Thyroid gland (tissue), 4 donors: ENCODE measurements at regions not wholly inside any gene's neighbourhood (a gene's known extent, or its start where the extent isn't known, plus 50 kb on each side); places are given as distances from the start of the nearest gene placed in this dataset.

Experiments used
- CTCF ChIP-seq, 6 experiments: fragments of 200-600 bp in 3 of 6; fragments of 450-650 bp in 3 of 6; sonication (generic) in 3 of 6; IDR thresholded peaks; one replicate each; pipeline ENCODE4 v1.5.1; 2016 to 2019; ENCODE audit warnings: antibody characterized with exemption in 6 of 6, mild to moderate bottlenecking in 2 of 6, inconsistent platforms in 1 of 6, moderate library complexity in 1 of 6
- POLR2A ChIP-seq, 2 donors: fragments of 450-650 bp; IDR thresholded peaks; one replicate each; pipeline ENCODE4 v1.6.1; 2017; ENCODE audit warnings: antibody characterized with exemption in 2 of 2, mild to moderate bottlenecking in 2 of 2, moderate library complexity in 1 of 2

- TF ChIP-seq CTCF (IDR thresholded peaks at IDR 0.05) (no peak), POLR2A (IDR thresholded peaks at IDR 0.05) (no peak)
Measured at GRCh38 chr4:98716796-98717195, 58.4 kb upstream of the TSPAN5 start.
